Activated CD8-positive, alpha-beta memory T cell treated with anti-CD3 and anti-CD28 coated beads for 36 hours (primary cell): ENCODE measurements at regions not wholly inside any gene's neighbourhood (a gene's known extent, or its start where the extent isn't known, plus 50 kb on each side); places are given as distances from the start of the nearest gene placed in this dataset.
"Not testable (repeated sequence)": the region's sequence is repeated elsewhere in the genome, so short reads cannot be mapped to it uniquely, and the experiment has no call there.

ENCODE experiments used
- CTCF ChIA-PET: fragments of 350-600 bp; sonication (Branson Sonifier 250); formaldehyde crosslinking; loops from one replicate; lab custom pipeline; 2021; ENCODE audit warnings: antibody characterized with exemption; lab: Charles Lee
- POLR2A ChIA-PET: fragments of 350-600 bp; sonication (Branson Sonifier 250); formaldehyde crosslinking; loops from one replicate; lab custom pipeline; 2021; ENCODE audit warnings: antibody characterized with exemption; lab: Charles Lee

DNA sequence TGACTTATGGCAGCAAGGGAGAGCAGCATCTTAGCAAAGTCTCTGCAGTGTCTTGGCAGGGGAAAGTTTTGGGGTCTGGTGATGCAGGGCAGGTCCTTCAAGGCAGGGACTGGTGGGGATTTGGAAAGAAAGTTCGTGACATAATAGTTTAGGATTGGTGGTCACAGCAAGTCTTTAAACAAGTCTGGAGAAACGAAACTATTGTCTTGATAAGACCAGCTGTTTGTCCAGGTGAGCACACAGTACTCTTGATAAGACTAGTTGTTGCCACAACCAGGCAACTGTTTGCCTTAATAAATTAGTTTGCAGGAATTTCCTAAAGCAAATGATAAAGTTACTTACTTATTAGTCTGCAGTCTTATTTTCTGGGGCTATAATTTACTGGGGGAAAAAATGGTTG is 136.1 kb downstream of the AKR1D1 start:
- CTCF ChIA-PET, result no interaction called here
- POLR2A ChIA-PET, result no interaction called here

- ChIA-PET CTCF (no interaction called here), POLR2A (no interaction called here)
Measured at GRCh38 chr7:138214926-138215325, 138.7 kb downstream of the AKR1D1 start.

DNA sequence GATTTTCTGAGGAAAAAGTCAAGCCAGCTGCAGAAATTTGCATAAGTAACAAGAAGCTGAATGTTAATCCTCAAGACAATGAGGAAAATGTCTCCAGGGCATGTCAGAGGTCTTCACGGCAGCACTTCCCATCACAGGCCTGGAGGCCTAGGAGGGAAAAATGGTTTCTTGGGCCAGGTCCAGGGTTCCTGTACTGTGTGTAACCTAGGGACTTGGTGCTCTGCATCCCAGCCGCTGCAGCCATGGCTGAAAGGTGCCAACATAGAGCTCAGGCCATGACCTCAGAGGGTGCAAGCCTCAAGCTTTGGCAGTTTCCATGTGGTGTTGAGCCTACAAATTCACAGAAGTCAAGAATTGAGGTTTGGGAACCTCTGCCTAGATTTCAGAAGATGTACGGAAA is 144.1 kb downstream of the AKR1D1 start:
- CTCF ChIA-PET, POLR2A ChIA-PET: not testable (repeated sequence)

- POLR2A ChIA-PET, CTCF ChIA-PET: not testable (repeated sequence)
Measured at GRCh38 chr7:138221388-138221787, 145.1 kb downstream of the AKR1D1 start.

DNA sequence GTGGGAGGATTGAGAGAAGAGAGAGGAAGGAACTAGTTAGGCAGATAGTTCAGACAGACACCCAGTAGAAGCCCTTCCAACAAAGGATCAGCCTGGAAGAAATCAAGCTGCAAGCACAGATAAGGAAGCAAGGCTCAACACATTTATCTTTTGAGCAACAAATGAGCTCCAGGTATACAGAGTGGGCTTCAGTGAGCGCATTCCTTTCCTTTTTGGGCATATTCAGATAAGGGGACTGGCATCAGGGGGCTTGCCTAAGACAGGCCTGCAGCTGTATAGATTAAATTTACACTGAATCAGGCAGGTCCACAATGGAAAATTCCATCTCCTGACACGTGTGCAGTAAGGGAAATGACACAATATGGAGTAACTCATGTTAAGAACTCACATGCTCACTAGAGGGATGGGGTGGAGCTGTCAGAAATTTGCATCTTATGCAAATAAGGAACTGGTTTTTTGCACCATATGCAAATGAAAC is 147.2 kb downstream of the AKR1D1 start:
- ChIA-PET CTCF (no interaction called here), POLR2A (no interaction called here)

GRCh38 chr7:138226001-138226476 is 149.8 kb downstream of the AKR1D1 start:
- ChIA-PET POLR2A (no interaction called here), CTCF (no interaction called here)

- CTCF ChIA-PET, result no interaction called here
Measured at GRCh38 chr7:138226745-138227279, 150.6 kb downstream of the AKR1D1 start.

DNA sequence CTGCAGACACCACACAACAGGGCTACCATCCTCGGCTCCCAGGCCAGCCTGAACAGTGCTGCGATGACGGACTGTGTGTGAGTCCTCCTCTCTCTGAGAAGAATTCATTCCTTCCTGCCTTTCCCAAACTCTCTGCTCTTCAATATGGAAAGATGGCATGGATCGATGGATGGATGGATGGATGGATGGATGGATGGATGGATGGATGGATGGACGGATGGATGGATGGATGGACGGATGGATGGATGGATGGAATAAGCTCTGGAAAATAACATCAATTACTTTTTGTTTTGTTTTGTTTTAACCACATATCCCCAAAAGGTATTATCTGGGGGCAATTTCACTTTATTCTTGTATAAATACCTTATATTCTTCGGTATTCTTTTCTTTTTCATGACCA is 151.9 kb downstream of the AKR1D1 start:
- CTCF ChIA-PET, result no interaction called here
- POLR2A ChIA-PET, result no interaction called here

More at GRCh38 chr7:138226745-138227279, 150.6 kb downstream of the AKR1D1 start:
- POLR2A ChIA-PET, result no interaction called here

DNA sequence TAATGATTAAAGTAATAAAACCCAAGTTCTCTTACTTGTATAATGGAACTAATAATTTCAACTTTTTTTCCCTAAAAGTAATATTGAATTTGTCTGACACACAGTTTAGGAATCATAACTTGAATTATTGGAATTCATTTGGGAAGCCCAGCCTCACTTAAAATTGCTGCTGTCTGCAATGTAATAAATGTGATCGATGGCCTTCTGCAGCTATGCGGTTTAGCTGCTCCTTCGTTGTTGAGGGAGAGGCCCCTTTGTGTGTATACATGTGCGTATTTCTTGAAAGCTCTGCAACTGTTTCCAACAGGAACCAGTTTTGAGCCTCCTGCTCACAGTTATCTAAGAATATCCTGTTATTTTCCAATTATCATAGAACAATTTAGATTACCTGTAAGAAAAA is 152.5 kb downstream of the AKR1D1 start:
- ChIA-PET POLR2A (no interaction called here), CTCF (no interaction called here)

GRCh38 chr7:138233189-138233588 is 156.9 kb downstream of the AKR1D1 start:
- POLR2A ChIA-PET, result no interaction called here
- CTCF ChIA-PET, result no interaction called here

DNA sequence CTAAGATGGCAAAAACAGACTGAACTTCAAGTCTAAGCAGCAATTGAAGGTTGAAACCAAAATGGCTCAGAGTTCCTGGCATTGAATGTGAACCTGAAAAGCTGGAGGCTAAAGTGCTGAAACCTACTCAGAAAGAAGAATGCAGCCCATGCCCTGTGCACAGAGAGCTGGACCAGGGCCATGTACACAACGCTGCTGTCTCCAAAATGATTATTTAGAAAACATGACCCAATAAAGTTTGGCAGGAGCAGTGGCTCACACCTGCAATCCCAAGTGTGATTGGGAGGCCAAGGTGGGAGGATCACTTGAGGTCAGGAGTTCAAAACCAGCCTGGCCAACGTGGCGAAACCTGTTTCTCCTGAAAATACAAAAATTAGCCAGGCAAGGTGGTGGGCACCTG is 158.9 kb downstream of the AKR1D1 start:
- ChIA-PET POLR2A (interaction anchor here (0.5 kb wide), 1 partner anchor 492 kb away, joined by 3 read pairs; no protein-coding TSS in a partner anchor), CTCF (no interaction called here)

DNA sequence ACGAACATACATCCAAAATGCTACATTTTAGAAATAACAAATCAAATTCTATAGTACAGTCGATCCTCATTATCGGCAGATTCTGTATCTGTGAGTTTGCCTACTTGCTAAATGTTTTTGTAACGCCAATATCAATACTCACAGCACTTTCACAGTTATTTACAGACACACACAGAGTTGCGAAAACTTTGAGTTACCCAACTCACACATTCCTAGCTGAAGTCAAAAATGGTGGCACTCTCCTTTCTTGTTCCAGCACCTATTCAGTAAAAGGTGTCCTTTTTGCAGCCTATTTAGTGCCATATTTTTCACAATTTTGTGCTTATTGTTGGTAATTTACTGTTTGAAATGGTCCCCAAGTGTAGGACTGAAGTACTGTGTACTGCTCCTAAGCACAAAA is 161.7 kb downstream of the AKR1D1 start:
- CTCF ChIA-PET, result no interaction called here
- POLR2A ChIA-PET, result no interaction called here

- POLR2A ChIA-PET, result no interaction called here
- CTCF ChIA-PET, result no interaction called here
Measured at GRCh38 chr7:138238734-138239659, 162.7 kb downstream of the AKR1D1 start.

DNA sequence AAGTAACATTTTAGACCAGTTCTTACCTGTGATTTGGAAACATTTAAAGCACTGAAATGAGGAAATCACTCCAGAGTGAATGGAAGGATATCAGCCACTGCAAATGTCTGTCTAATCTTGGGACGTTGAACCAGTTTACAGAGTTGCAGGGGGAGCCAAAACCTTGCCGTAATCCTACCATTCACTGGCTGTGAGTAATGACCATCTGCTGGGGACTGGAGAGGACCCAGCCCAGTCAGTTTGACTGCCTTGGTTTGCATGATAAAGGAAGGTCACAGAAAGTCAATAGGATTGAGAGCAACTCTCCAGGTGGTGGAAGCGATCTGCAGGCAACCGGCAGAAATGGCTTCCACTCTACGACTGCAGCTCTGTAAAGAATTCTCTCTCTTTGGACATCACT is 167.2 kb downstream of the AKR1D1 start:
- ChIA-PET POLR2A (no interaction called here), CTCF (no interaction called here)

DNA sequence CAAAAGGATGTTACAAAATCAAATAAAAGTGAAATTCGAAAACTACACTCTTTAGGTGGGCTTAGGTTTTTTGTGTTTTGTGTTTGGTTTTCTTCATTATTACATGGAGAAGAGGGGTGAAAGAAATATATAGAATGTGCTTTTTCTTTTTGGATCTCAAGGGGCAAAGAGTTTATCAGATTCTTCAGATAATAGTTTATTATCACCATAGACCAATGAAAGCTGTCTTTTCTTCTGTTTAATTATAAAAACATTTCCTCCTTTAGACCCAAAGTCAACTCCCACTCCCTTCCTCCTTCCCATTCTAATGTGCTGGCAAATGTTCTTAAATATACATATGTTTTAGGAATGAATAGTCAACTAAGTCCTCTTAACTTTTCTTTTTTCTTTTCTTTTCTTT is 167.6 kb downstream of the AKR1D1 start:
- CTCF ChIA-PET, result no interaction called here

GRCh38 chr7:138244606-138245005 is 168.3 kb downstream of the AKR1D1 start:
- CTCF ChIA-PET, result no interaction called here

More for the DNA sequence above, 167.6 kb downstream of the AKR1D1 start:
- POLR2A ChIA-PET, result no interaction called here

DNA sequence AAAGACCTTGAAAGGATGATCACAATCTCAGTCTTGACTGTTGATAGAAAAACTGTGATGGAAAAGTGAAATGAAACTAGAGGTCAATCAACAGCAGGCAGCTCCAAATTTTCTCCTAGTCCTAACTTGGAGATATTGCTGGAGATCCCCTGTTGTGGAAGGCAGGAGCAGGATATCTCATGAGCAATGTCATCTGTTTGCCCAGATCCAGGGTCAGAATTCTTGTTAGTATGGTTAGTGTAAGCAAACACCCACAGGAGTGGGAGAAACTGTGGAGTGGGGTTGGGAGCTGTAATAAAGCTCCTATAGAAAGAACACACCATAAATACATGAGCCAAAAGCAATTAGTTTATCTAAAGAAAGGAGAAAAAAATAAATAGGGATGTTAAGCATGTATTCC is 169.0 kb downstream of the AKR1D1 start:
- CTCF ChIA-PET, result no interaction called here
- POLR2A ChIA-PET, result no interaction called here

More at GRCh38 chr7:138244606-138245005, 168.3 kb downstream of the AKR1D1 start:
- POLR2A ChIA-PET, result no interaction called here

DNA sequence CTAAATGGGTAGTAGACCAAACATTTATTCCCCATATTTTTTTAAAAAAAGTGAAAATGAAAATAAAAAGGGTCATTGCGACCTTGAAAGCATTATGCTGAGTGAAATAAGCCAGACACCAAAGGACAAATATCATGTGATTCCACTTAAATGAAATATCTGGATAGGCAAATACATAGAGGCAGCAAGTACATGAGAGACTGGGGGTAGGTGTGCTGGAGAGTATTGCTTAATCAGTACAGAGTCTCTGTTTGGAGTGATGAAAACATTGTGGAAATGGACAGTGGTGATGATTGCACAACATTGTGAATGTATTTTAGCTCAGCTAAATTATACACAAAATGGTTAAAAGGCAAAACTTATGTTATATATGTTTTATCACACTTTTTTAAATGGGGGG is 169.4 kb downstream of the AKR1D1 start:
- ChIA-PET CTCF (no interaction called here), POLR2A (no interaction called here)

GRCh38 chr7:138246428-138246827 is 170.2 kb downstream of the AKR1D1 start:
- POLR2A ChIA-PET, result no interaction called here
- CTCF ChIA-PET, result no interaction called here

GRCh38 chr7:138247081-138247480 is 170.8 kb downstream of the AKR1D1 start:
- ChIA-PET POLR2A (no interaction called here), CTCF (no interaction called here)
